ENCODE measurements at regions not wholly inside any gene's neighbourhood (a gene's known extent, or its start where the extent isn't known, plus 50 kb on each side); places are given as distances from the start of the nearest gene placed in this dataset.
A peak's percentile ranks its signal among the peaks of the same experiment; 100 is the strongest.

- in situ Hi-C loops (cut with HindIII; ENCODE audit: low pct_unique_long_range_greater_than_20kb, low sequenced_read_pairs), result no loop called here
- no peak for TF ChIP-seq JUND (IDR thresholded peaks at IDR 0.05; ENCODE audit: low read depth)
- DNase-seq (ENCODE audit: low read depth in 1 of 2, low spot score in 1 of 2), result peak; percentile 9 to 71
These were observed 171.4 kb downstream of the NSUN3 start for GRCh38 chr3:94234177-94234788.

GRCh38 chr3:94241986-94242385, 179.1 kb downstream of the NSUN3 start:
- no peak for TF ChIP-seq JUND (IDR thresholded peaks at IDR 0.05; ENCODE audit: low read depth)
- no peak for DNase-seq (ENCODE audit: low read depth in 1 of 2, low spot score in 1 of 2)
- in situ Hi-C loops (cut with HindIII; ENCODE audit: low pct_unique_long_range_greater_than_20kb, low sequenced_read_pairs), result no loop called here

GRCh38 chr3:94246171-94246570, 183.3 kb downstream of the NSUN3 start:
- no peak for DNase-seq (ENCODE audit: low read depth in 1 of 2, low spot score in 1 of 2)
- no peak for TF ChIP-seq JUND (IDR thresholded peaks at IDR 0.05; ENCODE audit: low read depth)
- in situ Hi-C loops (cut with HindIII; ENCODE audit: low pct_unique_long_range_greater_than_20kb, low sequenced_read_pairs), result no loop called here

- no peak for DNase-seq (ENCODE audit: low read depth in 1 of 2, low spot score in 1 of 2)
- no peak for TF ChIP-seq JUND (IDR thresholded peaks at IDR 0.05; ENCODE audit: low read depth)
- in situ Hi-C loops (cut with HindIII; ENCODE audit: low pct_unique_long_range_greater_than_20kb, low sequenced_read_pairs), result no loop called here
These were observed 185.2 kb downstream of the NSUN3 start for GRCh38 chr3:94248042-94248441.

GRCh38 chr3:94249491-94250079, 186.7 kb downstream of the NSUN3 start:
- TF ChIP-seq JUND (IDR thresholded peaks at IDR 0.05; ENCODE audit: low read depth), result no peak
- DNase-seq (ENCODE audit: low read depth in 1 of 2, low spot score in 1 of 2), result peak; percentile 45 to 76
- in situ Hi-C loops (cut with HindIII; ENCODE audit: low pct_unique_long_range_greater_than_20kb, low sequenced_read_pairs), result no loop called here

GRCh38 chr3:94251566-94251965, 188.7 kb downstream of the NSUN3 start:
- no peak for TF ChIP-seq JUND (IDR thresholded peaks at IDR 0.05; ENCODE audit: low read depth)
- in situ Hi-C loops (cut with HindIII; ENCODE audit: low pct_unique_long_range_greater_than_20kb, low sequenced_read_pairs), result no loop called here
- no peak for DNase-seq (ENCODE audit: low read depth in 1 of 2, low spot score in 1 of 2)

GRCh38 chr3:94252316-94252715, 189.5 kb downstream of the NSUN3 start:
- no peak for DNase-seq (ENCODE audit: low read depth in 1 of 2, low spot score in 1 of 2)
- TF ChIP-seq JUND (IDR thresholded peaks at IDR 0.05; ENCODE audit: low read depth), result no peak
- in situ Hi-C loops (cut with HindIII; ENCODE audit: low pct_unique_long_range_greater_than_20kb, low sequenced_read_pairs), result no loop called here

- in situ Hi-C loops (cut with HindIII; ENCODE audit: low pct_unique_long_range_greater_than_20kb, low sequenced_read_pairs), result no loop called here
- no peak for TF ChIP-seq JUND (IDR thresholded peaks at IDR 0.05; ENCODE audit: low read depth)
- DNase-seq (ENCODE audit: low read depth in 1 of 2, low spot score in 1 of 2), result no peak
These were observed 194.3 kb downstream of the NSUN3 start for GRCh38 chr3:94256888-94257813.

- TF ChIP-seq JUND (IDR thresholded peaks at IDR 0.05; ENCODE audit: low read depth), result no peak
- no peak for DNase-seq (ENCODE audit: low read depth in 1 of 2, low spot score in 1 of 2)
- in situ Hi-C loops (cut with HindIII; ENCODE audit: low pct_unique_long_range_greater_than_20kb, low sequenced_read_pairs), result no loop called here
These were observed 196.0 kb downstream of the NSUN3 start for GRCh38 chr3:94258851-94259250.

- DNase-seq (ENCODE audit: low read depth in 1 of 2, low spot score in 1 of 2), result no peak
- in situ Hi-C loops (cut with HindIII; ENCODE audit: low pct_unique_long_range_greater_than_20kb, low sequenced_read_pairs), result no loop called here
- TF ChIP-seq JUND (IDR thresholded peaks at IDR 0.05; ENCODE audit: low read depth), result no peak
These were observed 196.4 kb downstream of the NSUN3 start for GRCh38 chr3:94259291-94259690.

GRCh38 chr3:94269763-94270162, 206.9 kb downstream of the NSUN3 start:
- no peak for TF ChIP-seq JUND (IDR thresholded peaks at IDR 0.05; ENCODE audit: low read depth)
- in situ Hi-C loops (cut with HindIII; ENCODE audit: low pct_unique_long_range_greater_than_20kb, low sequenced_read_pairs), result no loop called here
- DNase-seq (ENCODE audit: low read depth in 1 of 2, low spot score in 1 of 2), result peak in 1 of 2 experiments; percentile 4

GRCh38 chr3:94272016-94272415, 209.2 kb downstream of the NSUN3 start:
- no peak for TF ChIP-seq JUND (IDR thresholded peaks at IDR 0.05; ENCODE audit: low read depth)
- DNase-seq (ENCODE audit: low read depth in 1 of 2, low spot score in 1 of 2), result no peak
- in situ Hi-C loops (cut with HindIII; ENCODE audit: low pct_unique_long_range_greater_than_20kb, low sequenced_read_pairs), result no loop called here

- in situ Hi-C loops (cut with HindIII; ENCODE audit: low pct_unique_long_range_greater_than_20kb, low sequenced_read_pairs), result no loop called here
- no peak for DNase-seq (ENCODE audit: low read depth in 1 of 2, low spot score in 1 of 2)
- TF ChIP-seq JUND (IDR thresholded peaks at IDR 0.05; ENCODE audit: low read depth), result no peak
These were observed 218.1 kb downstream of the NSUN3 start for GRCh38 chr3:94280958-94281357.

Data from T47D (cell line).